ENCODE measurements at regions not wholly inside any gene's neighbourhood (a gene's known extent, or its start where the extent isn't known, plus 50 kb on each side); places are given as distances from the start of the nearest gene placed in this dataset.

DNA sequence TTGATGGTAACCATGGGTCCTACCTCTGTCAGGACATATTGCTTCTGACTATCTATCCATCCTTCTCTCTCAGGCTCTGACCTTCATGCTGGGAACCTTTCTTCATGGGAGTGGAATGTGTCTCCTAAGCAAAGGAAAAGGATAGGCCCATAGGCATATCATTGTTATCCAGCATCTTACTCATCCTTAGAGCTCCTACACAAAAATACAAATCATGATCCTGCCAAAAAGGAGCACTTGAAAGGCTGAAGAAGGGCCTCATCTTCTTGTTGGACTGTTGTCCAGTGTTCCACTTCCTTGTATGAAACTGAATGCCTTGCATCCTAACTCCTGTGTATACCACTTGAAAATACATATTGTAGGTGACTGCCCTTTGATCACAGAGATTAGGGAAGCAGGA lies 96.1 kb upstream of the SOX2 start:
- Histone ChIP-seq H3K27ac (no peak overlapping the region), H3K9me3 (no peaks in the 10 kb centered on the region), H3K27me3 (no peaks in the 10 kb centered on the region), H3K4me1 (no peaks in the 10 kb centered on the region), H3K9ac (ENCODE audit: low read depth in 2 of 2, low read length in 2 of 2) (no peak overlapping the region), H3K36me3 (no peaks in the 10 kb centered on the region), H3K4me3 (no peak overlapping the region)
- TF ChIP-seq, protein P1, sequence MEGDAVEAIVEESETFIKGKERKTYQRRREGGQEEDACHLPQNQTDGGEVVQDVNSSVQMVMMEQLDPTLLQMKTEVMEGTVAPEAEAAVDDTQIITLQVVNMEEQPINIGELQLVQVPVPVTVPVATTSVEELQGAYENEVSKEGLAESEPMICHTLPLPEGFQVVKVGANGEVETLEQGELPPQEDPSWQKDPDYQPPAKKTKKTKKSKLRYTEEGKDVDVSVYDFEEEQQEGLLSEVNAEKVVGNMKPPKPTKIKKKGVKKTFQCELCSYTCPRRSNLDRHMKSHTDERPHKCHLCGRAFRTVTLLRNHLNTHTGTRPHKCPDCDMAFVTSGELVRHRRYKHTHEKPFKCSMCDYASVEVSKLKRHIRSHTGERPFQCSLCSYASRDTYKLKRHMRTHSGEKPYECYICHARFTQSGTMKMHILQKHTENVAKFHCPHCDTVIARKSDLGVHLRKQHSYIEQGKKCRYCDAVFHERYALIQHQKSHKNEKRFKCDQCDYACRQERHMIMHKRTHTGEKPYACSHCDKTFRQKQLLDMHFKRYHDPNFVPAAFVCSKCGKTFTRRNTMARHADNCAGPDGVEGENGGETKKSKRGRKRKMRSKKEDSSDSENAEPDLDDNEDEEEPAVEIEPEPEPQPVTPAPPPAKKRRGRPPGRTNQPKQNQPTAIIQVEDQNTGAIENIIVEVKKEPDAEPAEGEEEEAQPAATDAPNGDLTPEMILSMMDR (IDR thresholded peaks at IDR 0.05) = no peak
- no peak for DNase-seq
- intact Hi-C loops (cut with DNase I) = no loop called here

- Histone ChIP-seq H3K9ac (ENCODE audit: low read depth in 2 of 2, low read length in 2 of 2) (no peak overlapping the region), H3K4me3 (no peak overlapping the region), H3K27me3 (no peaks in the 10 kb centered on the region), H3K27ac (no peak overlapping the region), H3K4me1 (no peaks in the 10 kb centered on the region), H3K36me3 (no peaks in the 10 kb centered on the region), H3K9me3 (no peaks in the 10 kb centered on the region)
- DNase-seq = no peak
- intact Hi-C loops (cut with DNase I) = no loop called here
- TF ChIP-seq, protein P1 (IDR thresholded peaks at IDR 0.05) = no peak
Observed at GRCh38 chr3:181614878-181615277, 96.8 kb upstream of the SOX2 start.

GRCh38 chr3:181613813-181614212 lies 97.9 kb upstream of the SOX2 start:
- H3K27ac ChIP-seq = no peak overlapping the region
- H3K9me3 ChIP-seq = no peaks in the 10 kb centered on the region
- no peaks in the 10 kb centered on the region for H3K4me1 ChIP-seq
- no peak for DNase-seq
- no peak overlapping the region for H3K4me3 ChIP-seq
- H3K9ac ChIP-seq (ENCODE audit: low read depth in 2 of 2, low read length in 2 of 2) = no peak overlapping the region
- H3K27me3 ChIP-seq = no peaks in the 10 kb centered on the region
- TF ChIP-seq, protein P1 (IDR thresholded peaks at IDR 0.05) = no peak
- H3K36me3 ChIP-seq = no peaks in the 10 kb centered on the region
- intact Hi-C loops (cut with DNase I) = no loop called here

GRCh38 chr3:181613191-181613590 lies 98.5 kb upstream of the SOX2 start:
- Histone ChIP-seq H3K27me3 (no peaks in the 10 kb centered on the region), H3K4me1 (no peaks in the 10 kb centered on the region), H3K9ac (ENCODE audit: low read depth in 2 of 2, low read length in 2 of 2) (no peak overlapping the region), H3K9me3 (no peaks in the 10 kb centered on the region), H3K36me3 (no peaks in the 10 kb centered on the region), H3K4me3 (no peak overlapping the region), H3K27ac (no peak overlapping the region)
- intact Hi-C loops (cut with DNase I) = no loop called here
- DNase-seq = no peak
- TF ChIP-seq, protein P1 (IDR thresholded peaks at IDR 0.05) = no peak

DNA sequence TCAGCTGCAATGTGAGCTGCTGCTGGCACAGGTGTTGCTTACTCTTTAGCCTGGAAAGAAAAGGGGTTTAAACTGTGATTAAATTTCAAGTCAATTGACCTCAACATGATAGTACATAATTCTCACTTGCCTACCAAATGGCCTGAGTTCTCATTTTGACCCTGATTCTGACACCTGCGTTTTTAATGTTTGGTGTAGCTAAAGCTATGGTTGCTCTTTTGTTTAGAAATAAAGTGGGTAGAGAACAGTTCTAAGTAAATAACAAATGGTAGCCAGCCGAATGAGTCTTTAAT lies 100.8 kb upstream of the SOX2 start:
- Histone ChIP-seq H3K27me3 (no peaks in the 10 kb centered on the region), H3K36me3 (no peaks in the 10 kb centered on the region), H3K4me1 (no peaks in the 10 kb centered on the region), H3K27ac (no peak overlapping the region), H3K9me3 (no peaks in the 10 kb centered on the region), H3K9ac (ENCODE audit: low read depth in 2 of 2, low read length in 2 of 2) (no peak overlapping the region), H3K4me3 (no peak overlapping the region)
- intact Hi-C loops (cut with DNase I) = no loop called here
- no peak for DNase-seq
- TF ChIP-seq, protein P1 (IDR thresholded peaks at IDR 0.05) = no peak

Data from colonic mucosa (tissue), 4 donors.